Parathyroid adenoma (tissue), 2 donors: ENCODE measurements at regions not wholly inside any gene's neighbourhood (a gene's known extent, or its start where the extent isn't known, plus 50 kb on each side); places are given as distances from the start of the nearest gene placed in this dataset.
"Not testable (repeated sequence)": the region's sequence is repeated elsewhere in the genome, so short reads cannot be mapped to it uniquely, and the experiment has no call there.

Experiments used
- H2AFZ ChIP-seq: fragments of 300-600 bp; sonication (generic); one replicate; pipeline ENCODE4 v1.7.0; 2017; ENCODE audit warnings: antibody characterized with exemption, mild to moderate bottlenecking
- H3K27ac ChIP-seq: fragments of 300-600 bp; sonication (generic); one replicate; pipeline ENCODE4 v1.7.0; 2017
- H3K27me3 ChIP-seq: fragments of 300-600 bp; sonication (generic); one replicate; pipeline ENCODE4 v1.7.0; 2017; ENCODE audit warnings: low read length; ENCODE audit not compliant: control insufficient read depth, insufficient read depth
- H3K36me3 ChIP-seq: fragments of 300-600 bp; sonication (generic); one replicate; pipeline ENCODE4 v1.7.0; 2017; ENCODE audit warnings: low read length; ENCODE audit not compliant: control insufficient read depth, insufficient read depth
- H3K4me1 ChIP-seq: fragments of 300-600 bp; sonication (generic); one replicate; pipeline ENCODE4 v1.7.0; 2017; ENCODE audit warnings: control low read depth
- H3K4me2 ChIP-seq: fragments of 300-600 bp; sonication (generic); one replicate; pipeline ENCODE4 v1.7.0; 2017; ENCODE audit warnings: low read length
- H3K4me3 ChIP-seq: fragments of 300-600 bp; sonication (generic); one replicate; pipeline ENCODE4 v1.7.0; 2017; ENCODE audit warnings: low read depth, low read length
- H3K79me2 ChIP-seq: fragments of 300-600 bp; sonication (generic); one replicate; pipeline ENCODE4 v1.7.0; 2017; ENCODE audit warnings: control low read depth
- H3K9ac ChIP-seq: fragments of 300-600 bp; sonication (generic); one replicate; pipeline ENCODE4 v1.7.0; 2017; ENCODE audit warnings: mild to moderate bottlenecking
- H3K9me3 ChIP-seq: fragments of 300-600 bp; sonication (generic); one replicate; pipeline ENCODE4 v1.7.0; 2017; ENCODE audit warnings: low read length; ENCODE audit not compliant: control insufficient read depth
- TF ChIP-seq, protein P1 (sequence below): fragments of 300-600 bp; sonication (generic); IDR thresholded peaks from one replicate; pipeline ENCODE4 v1.7.0; 2017; ENCODE audit warnings: antibody characterized with exemption, mild to moderate bottlenecking
- donor health status: primary hyperparathyroidism.

DNA sequence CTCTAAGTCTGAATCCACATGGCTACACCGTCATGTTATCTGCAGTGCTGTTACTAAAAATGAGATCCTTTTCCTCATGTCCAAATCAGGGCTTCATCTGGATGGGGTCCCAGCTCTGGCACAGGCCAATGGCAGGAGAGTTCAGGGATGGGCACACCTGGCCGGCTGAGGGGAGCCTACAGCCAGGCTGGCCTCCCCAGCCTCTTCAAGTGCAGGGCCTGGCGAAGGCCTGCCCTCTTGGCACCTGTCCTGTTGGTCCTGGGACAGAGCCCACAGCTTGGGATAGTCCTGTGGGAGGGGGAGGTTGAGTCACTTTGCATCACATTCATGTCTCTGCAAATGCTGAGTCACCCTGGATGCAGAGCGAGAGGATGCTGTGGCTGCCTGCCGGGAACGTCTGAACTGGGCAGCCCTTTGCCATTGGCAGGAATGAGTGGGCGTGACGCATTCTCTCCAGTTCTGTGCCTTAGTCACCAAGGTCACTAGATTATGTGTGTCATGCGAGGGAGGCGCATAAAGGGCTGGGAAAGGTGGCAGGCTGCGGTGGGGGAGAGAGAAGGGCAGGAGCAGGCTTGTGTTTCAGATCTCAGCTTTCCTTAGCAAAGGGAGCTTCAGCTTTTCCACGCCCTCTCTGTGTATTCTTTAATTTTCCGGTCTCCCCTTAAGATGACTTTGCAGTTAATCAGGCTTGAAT is 223.2 kb upstream of the ECI2 start:
- Histone ChIP-seq H3K9me3 (no peaks in the 10 kb centered on the region), H3K79me2 (no peaks in the 10 kb centered on the region), H3K27me3 (no peaks in the 10 kb centered on the region), H3K9ac (no peak overlapping the region), H3K36me3 (no peaks in the 10 kb centered on the region), H3K4me1 (peaks cover 13% of the 10 kb centered on the region), H3K27ac (peak overlapping the region; percentile 83), H2AFZ (peak overlapping the region; percentile 78), H3K4me3 (no peak overlapping the region), H3K4me2 (peak overlapping the region; percentile 6)
- TF ChIP-seq, protein P1, sequence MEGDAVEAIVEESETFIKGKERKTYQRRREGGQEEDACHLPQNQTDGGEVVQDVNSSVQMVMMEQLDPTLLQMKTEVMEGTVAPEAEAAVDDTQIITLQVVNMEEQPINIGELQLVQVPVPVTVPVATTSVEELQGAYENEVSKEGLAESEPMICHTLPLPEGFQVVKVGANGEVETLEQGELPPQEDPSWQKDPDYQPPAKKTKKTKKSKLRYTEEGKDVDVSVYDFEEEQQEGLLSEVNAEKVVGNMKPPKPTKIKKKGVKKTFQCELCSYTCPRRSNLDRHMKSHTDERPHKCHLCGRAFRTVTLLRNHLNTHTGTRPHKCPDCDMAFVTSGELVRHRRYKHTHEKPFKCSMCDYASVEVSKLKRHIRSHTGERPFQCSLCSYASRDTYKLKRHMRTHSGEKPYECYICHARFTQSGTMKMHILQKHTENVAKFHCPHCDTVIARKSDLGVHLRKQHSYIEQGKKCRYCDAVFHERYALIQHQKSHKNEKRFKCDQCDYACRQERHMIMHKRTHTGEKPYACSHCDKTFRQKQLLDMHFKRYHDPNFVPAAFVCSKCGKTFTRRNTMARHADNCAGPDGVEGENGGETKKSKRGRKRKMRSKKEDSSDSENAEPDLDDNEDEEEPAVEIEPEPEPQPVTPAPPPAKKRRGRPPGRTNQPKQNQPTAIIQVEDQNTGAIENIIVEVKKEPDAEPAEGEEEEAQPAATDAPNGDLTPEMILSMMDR, result no peak

DNA sequence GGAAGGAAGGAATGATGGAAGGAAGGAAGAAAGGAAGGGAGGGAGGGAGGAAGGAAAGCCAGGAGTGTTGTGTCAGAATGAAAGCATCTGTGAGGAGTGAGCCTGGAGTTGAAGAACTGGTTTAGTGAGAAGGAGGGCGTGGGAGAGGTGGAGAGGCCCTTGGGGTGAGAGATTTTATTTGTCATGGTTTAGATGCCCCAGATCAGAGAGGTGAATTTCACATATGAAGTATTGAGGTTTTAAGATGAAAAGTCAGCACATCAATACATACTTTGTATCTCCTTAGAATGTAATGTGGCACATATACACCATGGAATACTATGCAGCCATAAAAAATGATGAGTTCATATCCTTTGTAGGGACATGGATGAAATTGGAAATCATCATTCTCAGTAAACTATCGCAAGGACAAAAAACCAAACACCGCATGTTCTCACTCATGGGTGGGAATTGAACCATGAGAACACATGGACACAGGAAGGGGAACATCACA is 222.3 kb upstream of the ECI2 start:
- not testable (repeated sequence) for H3K9me3 ChIP-seq, H3K4me2 ChIP-seq, H3K36me3 ChIP-seq, H3K79me2 ChIP-seq, H3K27ac ChIP-seq, H2AFZ ChIP-seq, H3K9ac ChIP-seq, H3K27me3 ChIP-seq, H3K4me3 ChIP-seq
- peaks cover 13% of the 10 kb centered on the region for H3K4me1 ChIP-seq

- H3K9ac ChIP-seq, result no peak overlapping the region
- H3K27ac ChIP-seq, result no peak overlapping the region
- H3K36me3 ChIP-seq, result no peaks in the 10 kb centered on the region
- TF ChIP-seq, protein P1, result no peak
- no peaks in the 10 kb centered on the region for H3K79me2 ChIP-seq
- H3K9me3 ChIP-seq, result no peaks in the 10 kb centered on the region
- no peak overlapping the region for H3K4me3 ChIP-seq
- no peak overlapping the region for H3K4me2 ChIP-seq
- no peak overlapping the region for H2AFZ ChIP-seq
- no peaks in the 10 kb centered on the region for H3K27me3 ChIP-seq
- peaks cover 13% of the 10 kb centered on the region for H3K4me1 ChIP-seq
Observed at GRCh38 chr6:4356899-4357659, 221.7 kb upstream of the ECI2 start.

DNA sequence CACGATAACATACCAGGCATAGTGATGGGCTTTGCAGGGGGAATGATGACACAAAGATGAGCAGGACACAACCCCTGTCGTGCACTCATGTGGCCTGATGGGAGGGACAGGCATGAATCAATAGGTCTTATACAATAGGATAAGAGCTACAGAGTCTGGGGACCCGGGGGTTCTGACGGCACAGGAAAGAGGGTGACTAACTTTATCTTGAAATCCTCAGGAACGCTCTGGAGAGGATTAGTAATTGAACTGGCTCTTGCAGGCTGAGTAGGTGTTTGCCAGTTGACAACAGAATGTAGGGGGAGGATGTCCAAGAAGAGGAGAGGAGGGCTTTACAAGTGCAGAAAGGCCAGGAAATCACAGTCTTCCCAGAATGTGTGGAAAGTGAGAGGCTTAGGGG is 219.9 kb upstream of the ECI2 start:
- Histone ChIP-seq H3K9ac (no peak overlapping the region), H3K9me3 (no peaks in the 10 kb centered on the region), H3K79me2 (no peaks in the 10 kb centered on the region), H2AFZ (no peak overlapping the region), H3K4me3 (no peak overlapping the region), H3K4me1 (peaks cover 18% of the 10 kb centered on the region), H3K27me3 (no peaks in the 10 kb centered on the region), H3K36me3 (no peaks in the 10 kb centered on the region), H3K4me2 (no peak overlapping the region), H3K27ac (no peak overlapping the region)
- TF ChIP-seq, protein P1, result no peak

GRCh38 chr6:4354181-4354580 is 218.8 kb upstream of the ECI2 start:
- Histone ChIP-seq H3K4me1 (peaks cover 19% of the 10 kb centered on the region), H3K27ac (no peak overlapping the region), H3K9me3 (no peaks in the 10 kb centered on the region), H3K4me3 (no peak overlapping the region), H3K36me3 (no peaks in the 10 kb centered on the region), H2AFZ (no peak overlapping the region), H3K27me3 (no peaks in the 10 kb centered on the region), H3K79me2 (no peaks in the 10 kb centered on the region), H3K9ac (no peak overlapping the region), H3K4me2 (no peak overlapping the region)
- TF ChIP-seq, protein P1, result no peak
